NCI-H187 (cell line): ENCODE measurements at regions not wholly inside any gene's neighbourhood (a gene's known extent, or its start where the extent isn't known, plus 50 kb on each side); places are given as distances from the start of the nearest gene placed in this dataset.

Source experiments
- DNase-seq, 2 experiments: peaks; one replicate each; lab custom pipeline; 2025; lab: John Stamatoyannopoulos, UW

DNA sequence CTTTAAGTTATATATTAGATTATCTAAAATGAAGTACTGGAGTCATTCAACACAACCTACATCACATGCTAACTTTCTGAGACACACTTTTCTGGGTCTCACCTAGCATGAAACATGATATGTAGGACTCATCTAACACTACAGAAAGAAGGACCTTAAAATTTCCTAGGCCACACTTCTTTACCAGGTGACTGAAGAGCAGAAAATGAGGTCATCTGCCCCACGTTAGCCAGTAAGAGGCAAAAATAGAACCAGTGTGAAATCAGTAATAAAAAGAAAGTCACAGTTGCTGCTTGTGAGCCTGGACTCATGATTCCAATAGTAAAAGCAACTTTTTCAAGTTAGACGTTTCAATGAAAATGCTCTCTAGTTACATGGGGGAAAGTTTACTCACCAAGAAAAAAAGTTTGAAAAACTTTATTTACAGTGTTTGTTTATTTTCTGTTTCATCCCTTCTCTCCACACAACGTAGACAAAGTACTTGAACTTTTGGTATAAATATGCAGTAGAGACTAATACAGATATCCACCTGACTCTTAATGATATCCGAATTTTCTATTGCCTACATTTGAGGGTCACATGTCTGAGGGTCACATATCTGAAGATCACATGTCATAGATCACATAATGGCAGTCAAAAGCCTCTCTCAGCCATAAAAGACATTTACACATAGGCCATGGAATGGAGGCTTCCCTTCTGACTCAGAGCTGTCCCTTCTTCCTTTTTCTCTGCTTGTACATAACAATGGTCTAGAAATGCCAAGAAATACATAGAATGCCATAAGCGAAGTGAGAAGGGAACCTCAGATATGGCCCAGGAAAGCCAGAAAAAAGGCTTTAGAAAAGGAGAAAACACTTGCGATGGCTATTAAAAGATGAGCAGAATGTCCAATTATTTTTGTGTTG is 362.9 kb downstream of the ZEB2 start:
- DNase-seq = no peak

DNA sequence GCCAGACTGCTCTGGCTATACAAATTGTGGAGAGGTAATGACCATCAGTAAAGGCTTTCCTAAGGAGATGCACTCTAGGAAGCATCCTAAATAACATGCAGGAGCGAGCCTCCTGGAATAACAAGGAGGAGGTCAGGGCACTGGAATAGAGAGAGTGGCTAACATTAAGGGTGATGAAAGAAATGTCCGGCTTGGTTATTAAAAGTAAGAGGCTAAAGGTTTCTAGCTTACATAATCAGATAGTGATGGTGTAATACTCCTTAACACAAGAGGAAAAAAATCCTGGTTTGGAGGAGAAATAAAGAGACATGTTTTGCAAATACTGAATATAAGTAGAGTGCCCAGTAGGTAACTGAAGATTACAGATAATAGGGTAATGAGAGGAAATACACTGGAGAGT is 365.7 kb downstream of the ZEB2 start:
- DNase-seq = no peak

DNA sequence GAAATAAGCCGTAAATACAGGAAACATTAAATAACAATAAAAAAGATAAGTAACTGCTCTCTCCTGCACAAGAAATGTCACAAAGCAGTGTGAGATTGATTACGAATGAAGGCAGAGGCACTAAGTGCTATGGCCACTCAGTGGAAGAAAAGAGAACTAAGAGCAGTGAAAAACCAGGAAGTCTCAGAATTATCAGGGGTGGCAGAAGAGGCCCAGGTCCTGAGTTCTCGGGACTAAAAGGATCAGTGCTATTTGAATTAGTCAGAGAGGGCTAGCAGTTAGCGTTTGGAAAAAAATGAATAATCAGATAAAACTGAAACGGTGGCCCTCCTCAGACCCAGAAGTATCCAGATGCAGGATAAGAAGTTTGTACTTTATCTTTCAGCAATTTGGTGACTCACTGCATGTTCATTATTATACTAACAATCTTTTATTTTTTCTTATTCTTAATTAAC is 367.1 kb downstream of the ZEB2 start:
- DNase-seq = no peak

DNA sequence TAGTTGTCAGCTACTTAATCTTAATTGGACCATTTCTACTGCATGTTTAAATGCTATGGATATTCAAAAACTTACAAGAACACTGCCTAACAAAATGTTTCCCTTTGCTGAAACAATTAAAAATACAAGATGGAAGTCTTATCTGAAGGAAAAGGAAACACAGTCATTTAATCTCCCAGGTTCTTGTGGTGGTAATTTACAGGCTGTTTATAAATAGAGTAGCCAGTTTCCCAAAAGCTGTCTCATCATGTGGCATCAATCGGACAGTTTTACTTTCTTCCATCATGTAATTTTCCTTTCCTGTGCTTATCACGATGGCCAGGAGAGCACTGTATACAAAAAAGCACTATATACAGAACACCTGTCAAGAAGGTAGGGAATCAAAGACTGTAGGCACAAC is 368.1 kb downstream of the ZEB2 start:
- no peak for DNase-seq

DNA sequence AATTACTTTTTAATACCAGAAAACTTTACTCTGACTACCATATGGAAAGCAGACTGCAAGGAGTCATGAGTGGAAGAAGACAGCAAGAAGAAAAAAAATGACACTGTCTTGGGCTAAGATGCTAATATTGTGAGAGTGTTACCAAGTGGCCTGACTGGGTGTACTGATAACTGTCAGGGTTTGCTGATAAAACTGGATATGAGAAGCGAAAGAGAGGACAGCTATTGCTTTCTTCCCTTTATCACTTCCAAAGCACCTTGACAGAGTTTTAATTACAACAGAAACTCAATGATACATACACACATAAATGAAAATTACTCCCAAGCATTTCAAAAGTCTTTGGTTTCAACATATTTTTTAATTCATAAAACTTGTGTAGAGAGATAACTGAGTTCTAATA is 368.5 kb downstream of the ZEB2 start:
- no peak for DNase-seq

DNA sequence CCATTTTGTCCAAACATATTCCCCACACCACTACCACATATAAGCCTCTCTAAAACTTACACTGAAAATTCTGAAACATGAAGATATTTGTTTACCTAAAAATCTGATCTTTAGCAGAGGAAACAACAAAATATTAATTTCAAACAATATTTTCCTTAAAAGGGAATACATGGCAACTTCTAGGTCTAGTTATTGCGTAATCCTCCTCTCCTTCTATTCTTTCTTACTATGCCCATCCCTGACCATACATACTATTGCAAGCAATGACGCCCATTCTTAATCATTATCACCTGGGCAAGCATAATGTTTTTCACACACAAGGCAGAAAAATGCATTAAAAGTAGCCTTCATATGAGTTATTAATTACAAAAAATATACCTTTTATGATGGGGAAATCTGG is 372.6 kb downstream of the ZEB2 start:
- no peak for DNase-seq

DNA sequence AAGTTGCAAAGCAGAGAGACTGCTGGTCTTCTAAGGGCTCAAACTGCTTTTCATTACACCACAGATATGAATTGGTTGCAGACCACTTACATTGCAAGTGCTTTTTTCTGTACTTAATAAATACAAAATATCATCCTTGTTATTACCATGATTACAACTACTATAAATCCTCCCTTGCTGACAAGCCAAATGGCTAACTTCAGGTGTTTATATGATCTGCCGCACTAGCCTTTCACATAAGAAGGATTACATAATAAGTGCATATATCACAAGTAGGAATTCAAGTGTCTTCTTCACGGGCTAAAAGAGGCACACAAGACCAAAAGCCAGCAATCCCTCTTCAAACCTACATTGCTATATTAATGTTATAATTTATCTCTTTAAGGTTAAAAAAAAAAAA is 373.0 kb downstream of the ZEB2 start:
- DNase-seq = no peak

DNA sequence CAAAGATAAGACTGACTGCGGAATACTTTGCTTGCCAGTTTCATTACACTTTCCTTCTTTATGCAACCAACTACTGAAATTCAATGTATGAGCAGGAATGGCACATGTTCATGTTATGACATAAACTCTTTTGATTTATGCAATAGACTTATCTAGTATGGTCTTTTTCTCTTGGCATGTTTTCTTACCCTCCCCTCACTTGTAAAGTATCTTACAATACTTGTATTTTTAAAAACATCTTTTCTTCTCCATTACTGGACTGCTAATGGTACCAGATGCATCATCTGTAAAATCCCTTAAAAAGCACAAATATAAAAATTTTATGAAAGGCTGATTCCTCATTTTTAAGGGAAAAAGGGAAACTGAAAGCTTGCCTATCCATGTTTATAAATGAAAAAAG is 373.8 kb downstream of the ZEB2 start:
- no peak for DNase-seq

DNA sequence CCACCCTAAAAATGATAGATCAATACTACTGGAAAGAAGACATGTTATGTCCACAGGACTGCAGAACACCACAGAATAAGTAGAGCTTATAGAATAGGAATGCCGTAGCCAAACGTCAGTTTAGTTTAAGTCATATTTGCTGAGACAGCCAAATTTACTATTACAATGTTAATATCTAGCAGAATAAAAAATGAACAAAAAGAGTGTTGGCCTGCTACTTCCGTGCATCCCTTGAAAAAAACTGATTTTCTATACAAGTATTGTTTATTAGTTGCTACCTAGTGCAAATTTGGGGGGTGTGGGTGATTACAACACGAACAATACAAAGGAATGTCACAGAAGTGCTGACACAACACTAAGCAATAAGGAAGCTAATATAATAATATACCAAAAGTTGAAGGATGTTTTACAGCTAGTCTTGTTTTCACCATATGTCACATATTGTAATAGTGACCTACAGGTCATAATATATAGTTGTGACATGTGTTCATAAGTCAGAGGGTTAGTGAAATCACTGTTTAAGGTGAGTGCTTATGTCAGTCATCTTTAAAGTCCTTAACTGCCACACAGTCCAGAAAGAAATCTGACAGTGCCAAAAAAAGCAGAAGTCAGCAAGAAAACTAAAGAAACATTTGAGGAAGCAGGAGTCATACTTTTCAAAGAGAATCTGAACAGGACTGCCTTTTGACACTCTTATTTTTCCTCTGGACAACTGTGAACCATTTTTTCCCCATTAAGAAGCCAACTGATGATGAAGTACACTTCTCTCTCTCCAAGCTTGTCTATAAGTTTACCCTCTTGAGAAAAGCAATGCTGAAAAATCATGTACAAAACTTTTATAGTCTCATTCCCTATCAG is 376.4 kb downstream of the ZEB2 start:
- no peak for DNase-seq

DNA sequence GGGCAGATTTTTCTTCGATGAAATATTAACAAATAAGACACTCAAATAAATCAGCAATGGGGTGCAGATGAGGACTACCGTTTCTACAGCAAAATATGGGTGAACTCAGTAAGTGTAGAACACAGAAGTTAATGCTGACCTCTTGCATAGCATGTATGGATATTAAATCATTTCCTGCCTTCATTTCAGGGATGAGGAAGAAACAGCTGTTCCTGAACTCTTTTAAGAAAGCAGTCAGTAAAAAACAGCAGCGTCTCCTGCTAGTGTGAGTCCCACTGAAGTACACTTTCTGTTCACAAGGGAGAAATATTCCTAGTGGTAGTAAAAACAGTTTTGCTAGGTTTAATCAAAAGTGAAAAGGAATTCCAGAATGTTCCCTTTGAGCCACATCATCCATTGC is 379.0 kb downstream of the ZEB2 start:
- DNase-seq = no peak

DNA sequence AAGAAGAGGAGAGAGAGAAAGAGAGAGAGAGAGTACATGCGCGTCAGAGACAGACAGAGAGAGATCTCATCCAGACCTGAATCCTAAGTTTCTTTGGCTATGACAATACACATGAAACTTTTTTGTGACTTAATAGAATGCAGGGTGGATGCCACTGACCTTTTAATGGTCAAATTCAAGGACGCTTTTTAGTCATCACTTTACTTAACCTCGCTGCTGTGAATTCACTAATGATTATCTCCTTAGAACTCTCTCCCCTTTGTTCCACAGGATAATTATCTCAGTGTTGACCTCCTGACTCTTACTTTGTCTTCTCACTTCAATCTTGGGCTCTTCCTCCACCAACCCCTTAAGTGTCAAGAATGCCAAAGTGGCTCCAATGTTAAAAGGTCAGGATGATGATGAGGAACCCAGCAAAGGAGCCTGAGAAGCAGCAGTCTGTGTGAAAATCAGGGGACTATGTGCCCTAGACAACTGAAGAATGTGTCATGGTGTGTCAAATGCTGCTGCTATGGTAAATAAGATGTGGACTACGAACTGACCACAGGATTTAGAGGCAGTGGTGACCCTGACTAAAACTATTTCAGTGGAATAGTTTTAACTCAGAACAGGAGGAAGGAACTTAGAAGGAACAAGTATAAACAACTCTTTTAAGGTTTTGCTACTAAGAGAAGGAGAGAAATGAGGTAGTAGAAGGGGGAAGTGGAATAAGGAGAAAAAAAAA is 382.1 kb downstream of the ZEB2 start:
- no peak for DNase-seq

DNA sequence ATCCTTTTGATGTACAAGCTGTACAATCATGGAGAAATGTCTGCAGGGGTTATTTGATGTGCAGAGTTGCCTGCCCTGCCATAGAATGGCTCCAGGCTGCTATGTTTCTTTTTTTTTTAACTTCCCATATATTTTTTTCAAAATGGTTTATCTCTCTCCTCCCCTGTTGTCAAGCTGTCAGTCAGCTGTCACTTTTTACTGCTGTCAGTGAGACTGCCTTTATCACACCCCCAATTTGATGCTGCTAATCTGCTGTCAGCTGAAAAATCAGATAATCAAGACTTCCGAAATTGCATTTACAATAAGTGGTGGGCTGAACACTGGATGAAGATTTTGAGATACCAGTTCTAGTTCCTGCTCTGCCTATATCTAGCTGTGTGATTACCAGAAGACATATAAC is 382.6 kb downstream of the ZEB2 start:
- no peak for DNase-seq

DNA sequence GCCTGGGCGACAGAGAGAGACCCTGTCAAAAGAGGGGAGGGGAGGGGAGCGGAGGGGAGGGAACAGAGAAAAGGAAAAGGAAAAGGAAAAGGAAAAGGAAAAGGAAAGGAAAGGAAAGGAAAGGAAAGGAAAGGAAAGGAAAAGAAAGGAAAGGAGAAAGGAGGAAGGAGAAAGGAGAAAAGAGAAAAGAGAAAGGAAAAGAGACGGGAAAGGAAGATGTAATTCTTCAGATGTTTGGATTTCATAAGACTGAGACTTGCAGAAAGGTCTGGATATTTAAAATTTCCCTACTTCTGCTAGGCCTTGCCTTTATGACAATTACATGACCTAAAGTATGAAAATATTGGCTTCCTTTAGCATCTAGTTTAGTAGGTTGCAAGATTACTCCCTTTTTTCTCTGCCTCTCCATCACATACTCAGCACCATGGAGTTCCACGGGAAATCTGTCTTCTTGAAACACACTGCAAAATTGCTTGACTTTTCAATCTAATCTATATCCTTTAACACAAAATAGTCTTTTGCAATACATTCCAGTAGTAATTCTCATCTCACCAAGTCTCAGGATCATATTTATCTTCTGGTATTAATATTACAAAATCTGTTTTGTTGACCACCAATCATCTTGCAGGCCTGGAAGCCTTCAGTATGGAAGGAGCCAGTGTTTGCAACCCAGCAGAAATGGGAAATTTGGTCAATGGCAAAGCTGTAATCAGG is 383.5 kb downstream of the ZEB2 start:
- DNase-seq = no peak

DNA sequence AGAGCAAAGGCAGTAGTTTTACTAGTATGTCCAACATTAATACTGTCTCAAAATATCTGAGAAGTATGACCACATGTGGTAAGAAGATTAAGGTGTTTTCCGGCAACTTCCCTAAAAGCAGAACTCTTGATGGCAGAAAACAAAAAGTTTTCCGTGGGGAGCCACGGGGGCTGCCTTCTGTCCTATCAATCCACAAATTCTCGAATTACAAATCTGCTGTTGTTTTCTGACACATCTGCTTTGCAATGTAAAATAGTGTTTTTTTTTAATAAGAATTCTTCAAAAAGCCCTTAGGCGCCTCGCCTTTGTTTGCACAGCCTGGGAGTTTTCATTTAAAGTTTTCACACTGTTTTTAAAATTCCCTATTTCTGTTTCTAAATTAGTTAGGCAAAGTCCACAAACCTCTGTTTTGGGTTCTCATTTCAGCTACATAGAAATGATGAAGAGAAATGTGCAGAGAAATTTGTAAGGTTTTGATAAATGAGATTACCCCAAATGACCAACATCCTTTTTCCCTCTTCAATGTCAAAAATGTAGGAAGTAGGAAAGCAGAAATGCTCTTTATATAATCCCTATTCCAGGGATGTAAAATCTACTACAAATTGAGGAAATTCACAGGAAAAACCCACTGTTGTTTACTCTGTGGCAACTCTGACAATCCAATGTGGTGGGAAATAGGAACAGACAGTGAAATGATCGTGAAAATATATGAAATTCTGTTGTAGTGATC is 385.8 kb downstream of the ZEB2 start:
- DNase-seq = no peak

DNA sequence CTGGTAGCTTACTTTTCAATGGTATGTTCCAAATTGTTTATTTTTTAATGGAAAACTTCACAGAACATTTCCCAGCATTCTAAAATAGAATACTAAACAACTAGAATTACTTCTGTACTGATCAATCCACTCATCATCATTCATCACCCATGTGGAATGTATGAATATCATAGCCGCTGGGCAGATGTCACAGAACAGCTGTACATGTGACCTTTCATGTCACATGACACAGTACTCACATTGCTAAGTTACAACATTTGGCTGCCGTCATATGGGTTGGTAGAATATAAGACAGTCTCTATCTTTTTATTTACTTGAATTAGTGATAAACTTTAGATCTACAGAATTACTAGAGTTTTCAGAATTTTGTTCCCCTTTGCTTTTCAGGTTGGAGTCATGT is 387.6 kb downstream of the ZEB2 start:
- no peak for DNase-seq

DNA sequence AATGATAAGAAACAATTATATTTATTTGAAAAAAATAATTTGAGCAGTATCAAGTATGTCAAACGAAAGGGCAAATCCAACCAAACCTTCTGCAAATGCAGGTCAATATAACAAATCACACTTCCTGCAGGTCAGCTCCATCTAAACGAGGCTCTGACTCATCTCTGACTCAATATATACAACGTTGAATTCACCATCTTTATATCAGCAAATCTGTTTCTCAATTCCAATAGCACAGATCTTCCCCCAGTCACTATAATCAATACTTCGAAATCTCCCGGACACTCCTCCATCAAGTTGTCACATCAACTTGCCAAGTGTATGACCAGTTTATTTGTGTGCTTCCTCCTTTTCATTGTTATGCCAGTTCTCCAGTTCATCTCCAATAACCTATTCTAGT is 388.9 kb downstream of the ZEB2 start:
- no peak for DNase-seq

DNA sequence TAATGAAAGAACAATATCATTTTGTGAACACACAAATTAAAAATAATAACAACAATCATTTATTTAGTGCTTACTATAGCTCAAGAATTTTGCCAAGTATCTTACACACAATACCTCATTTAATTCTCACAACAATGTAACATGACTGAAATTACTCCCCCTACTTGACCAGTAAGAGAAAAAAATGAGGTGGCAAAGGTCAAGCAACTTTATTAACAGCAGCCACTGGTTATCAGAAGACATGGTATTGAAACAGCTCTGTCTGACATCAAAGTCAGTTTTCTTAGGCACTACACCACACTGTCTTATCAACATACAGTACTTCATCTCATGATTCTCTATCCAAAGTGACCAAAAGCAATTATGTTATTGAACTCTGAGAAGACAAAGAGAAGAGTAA is 389.4 kb downstream of the ZEB2 start:
- no peak for DNase-seq

DNA sequence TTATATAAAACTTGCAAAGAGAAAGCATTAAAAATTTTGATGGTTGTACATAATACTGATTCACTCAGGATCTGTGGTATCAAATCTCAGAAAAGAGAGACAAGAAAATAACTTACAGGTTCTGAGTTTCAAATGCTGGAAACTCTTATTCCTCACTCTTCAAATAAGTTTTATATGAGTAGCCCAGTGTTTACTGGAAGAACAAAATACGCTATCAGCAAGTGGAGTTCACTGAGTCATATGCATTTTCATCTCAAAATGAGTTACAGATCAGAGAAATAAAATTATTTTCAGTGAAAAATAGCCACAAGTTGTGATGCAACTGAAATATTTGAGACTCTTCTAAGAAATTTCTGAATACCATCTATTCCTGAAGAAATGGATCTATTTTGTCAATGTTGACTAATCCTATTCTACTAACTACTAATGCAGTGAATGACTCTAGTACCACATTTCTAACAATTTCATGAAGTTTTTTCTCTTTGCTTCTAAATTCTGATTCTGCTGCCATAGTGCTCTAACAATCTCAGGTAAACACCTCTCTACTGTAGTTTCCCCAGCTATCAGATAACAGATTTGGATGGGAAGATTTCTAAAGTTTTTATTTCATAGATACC is 391.7 kb downstream of the ZEB2 start:
- no peak for DNase-seq

DNA sequence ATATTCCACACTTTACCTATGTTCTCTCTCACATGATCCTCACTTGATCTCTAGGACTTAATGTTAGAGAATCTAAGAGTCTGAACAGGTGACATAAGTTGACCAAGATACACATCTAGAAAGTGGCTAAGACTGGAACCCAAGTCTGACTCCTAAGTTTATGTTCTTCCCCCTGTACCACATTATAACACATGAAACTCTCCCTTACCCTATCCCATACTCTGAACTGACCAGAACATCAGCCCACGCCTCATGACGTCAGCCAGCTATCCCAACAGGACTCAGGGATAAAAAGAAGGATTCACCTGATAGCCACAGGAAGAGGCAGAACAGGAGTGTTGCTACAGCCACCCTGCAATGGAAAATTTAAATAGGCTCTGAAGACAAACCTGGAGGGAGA is 392.2 kb downstream of the ZEB2 start:
- DNase-seq = no peak

DNA sequence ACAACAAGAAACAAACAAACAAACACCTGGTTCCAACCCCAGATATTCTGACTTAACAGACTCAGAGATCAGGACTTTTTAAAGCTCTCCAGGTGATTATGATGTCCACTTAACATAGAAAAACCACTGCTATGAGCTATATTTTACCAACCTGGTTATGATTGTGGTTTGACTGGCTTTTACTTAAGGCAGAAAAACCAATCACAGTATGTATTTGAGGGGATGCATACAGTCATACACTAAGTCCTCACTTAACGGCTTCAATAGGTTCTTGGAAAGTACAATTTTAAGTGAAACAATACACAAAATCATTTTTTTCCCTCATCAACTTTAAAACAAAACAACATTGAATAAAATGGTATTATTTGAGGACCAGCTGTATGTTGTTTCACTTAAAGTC is 393.6 kb downstream of the ZEB2 start:
- DNase-seq = no peak

DNA sequence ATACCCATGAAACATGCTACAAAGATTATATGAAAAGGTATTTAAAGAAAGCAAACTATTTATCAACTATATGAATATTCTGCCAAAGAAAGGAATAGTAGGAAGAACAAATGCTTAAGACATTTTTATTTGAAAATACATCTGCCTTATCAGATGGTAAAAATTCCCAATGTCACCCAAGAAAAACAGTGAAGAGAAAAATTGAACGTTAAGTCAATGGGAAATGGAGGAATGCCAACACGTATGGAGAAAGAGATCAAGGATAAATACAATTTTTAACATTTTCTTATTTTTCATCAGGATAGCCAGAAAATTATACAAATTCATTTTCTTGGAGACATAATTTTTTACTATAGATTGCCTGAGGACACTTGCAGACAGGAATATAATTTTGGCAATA is 394.2 kb downstream of the ZEB2 start:
- no peak for DNase-seq
